HCT116 (cell line): ENCODE measurements at regions not wholly inside any gene's neighbourhood (a gene's known extent, or its start where the extent isn't known, plus 50 kb on each side); places are given as distances from the start of the nearest gene placed in this dataset.

Experiments
- ATAC-seq: fragments of 200-7000 bp; cut with Tn5 transposase; 2 replicates; pipeline ENCODE4 v1.9.1; 2020; ENCODE audit warnings: mild to moderate bottlenecking, moderate library complexity
- BruUV-seq: library from RNA; stranded (reverse); fragments of 400-500 nt; replicated peaks from 2 replicates; lab custom pipeline; 2021; lab: Mats Ljungman, UMichigan
- CTCF ChIA-PET: fragments of 300-600 bp; sonication (Branson Sonifier 250); formaldehyde crosslinking; loops from one replicate; lab custom pipeline; 2021; ENCODE audit warnings: antibody characterized with exemption; lab: Charles Lee
- POLR2A ChIA-PET: fragments of 300-600, 350-600 bp; sonication (Branson Sonifier 250); formaldehyde crosslinking; loops from one replicate; lab custom pipeline; 2021; ENCODE audit warnings: antibody characterized with exemption; lab: Charles Lee
- RAD21 ChIA-PET, 2 experiments: fragments of 300-600 bp; sonication (Branson Sonifier 250); formaldehyde crosslinking; loops; one replicate each; lab custom pipeline; 2023; ENCODE audit warnings: low total read pairs in 2 of 2; ENCODE audit not compliant: uncharacterized antibody in 2 of 2, unreplicated experiment in 2 of 2, low non-redundant PET in 1 of 2; lab: Charles Lee
- DNase-seq: peaks from one replicate; pipeline ENCODE4 v3.0.0-alpha.2; 2010; ENCODE audit warnings: low read depth, low spot score
- H2AFZ ChIP-seq: fragments of 200-600 bp; shearing (Covaris generic), sonication (generic); 2 replicates; pipeline ENCODE4 v1.6.1; 2017; ENCODE audit warnings: low read depth, mixed run types, mixed read lengths, antibody characterized with exemption, low read length; ENCODE audit not compliant: poor library complexity, severe bottlenecking
- H3K27ac ChIP-seq: 2 replicates; pipeline ENCODE4 v1.5.1; 2012; ENCODE audit warnings: low read depth, low read length
- H3K27me3 ChIP-seq: fragments of 200-600 bp; sonication (generic); 2 replicates; pipeline ENCODE4 v1.6.1; 2016; ENCODE audit warnings: mixed run types, low read length, mixed read lengths; ENCODE audit not compliant: insufficient read depth
- H3K36me3 ChIP-seq, 2 experiments: fragments of 200-500 bp in 1 of 2; fragments of 200-600 bp in 1 of 2; sonication (Bioruptor generic) in 1 of 2; sonication (generic) in 1 of 2; 2 replicates each; pipeline versions ENCODE4 v1.5.1 to v1.6.1; 2014 to 2016; ENCODE audit warnings: low read length in 2 of 2, inconsistent platforms in 1 of 2, mixed read lengths in 1 of 2, mixed run types in 1 of 2; ENCODE audit not compliant: insufficient read depth in 2 of 2, control insufficient read depth in 1 of 2
- H3K4me1 ChIP-seq, 2 experiments: fragments of 200-600 bp in 1 of 2; sonication (generic) in 1 of 2; 2 replicates each; pipeline versions ENCODE4 v1.5.1 to v1.6.1; 2012 to 2017; ENCODE audit warnings: low read length in 2 of 2, inconsistent platforms in 1 of 2, mild to moderate bottlenecking in 1 of 2, mixed read lengths in 1 of 2, mixed run types in 1 of 2, moderate library complexity in 1 of 2; ENCODE audit not compliant: insufficient read depth in 2 of 2, control insufficient read depth in 1 of 2
- H3K4me2 ChIP-seq: fragments of 200-600 bp; sonication (generic); 2 replicates; pipeline ENCODE4 v1.6.1; 2017; ENCODE audit warnings: mixed run types, low read length, mixed read lengths
- H3K4me3 ChIP-seq, 2 experiments: fragments of 200-600 bp in 1 of 2; sonication (generic) in 1 of 2; replicated peaks in 1 of 2; 2 replicates each; pipeline ENCODE4 v1.5.1; 2011 to 2016; ENCODE audit warnings: low read length in 2 of 2, control low read depth in 1 of 2, low read depth in 1 of 2, mild to moderate bottlenecking in 1 of 2, mixed read lengths in 1 of 2, mixed run types in 1 of 2
- H3K79me2 ChIP-seq: fragments of 200-600 bp; sonication (generic); 2 replicates; pipeline ENCODE4 v1.6.1; 2017; ENCODE audit warnings: mild to moderate bottlenecking, mixed run types, low read length, moderate library complexity, mixed read lengths; ENCODE audit not compliant: insufficient read depth
- H3K9ac ChIP-seq: fragments of 200-600 bp; sonication (generic); 2 replicates; pipeline ENCODE4 v1.6.1; 2016; ENCODE audit warnings: low read length, mixed read lengths
- H3K9me2 ChIP-seq: fragments of 200-600 bp; sonication (generic), shearing (Covaris generic); 2 replicates; pipeline ENCODE4 v1.6.1; 2017; ENCODE audit warnings: mixed run types, mild to moderate bottlenecking, moderate library complexity; ENCODE audit not compliant: insufficient read depth
- H3K9me3 ChIP-seq, 2 experiments: fragments of 200-500 bp in 1 of 2; fragments of 200-600 bp in 1 of 2; sonication (Bioruptor generic) in 1 of 2; sonication (generic) in 1 of 2; 2 replicates each; pipeline ENCODE4 v1.6.1; 2014 to 2017; ENCODE audit warnings: low read length in 2 of 2, mixed read lengths in 2 of 2, inconsistent platforms in 1 of 2, low read depth in 1 of 2, mild to moderate bottlenecking in 1 of 2, mixed run types in 1 of 2, moderate library complexity in 1 of 2; ENCODE audit not compliant: control insufficient read depth in 1 of 2, insufficient read depth in 1 of 2
- H4K20me1 ChIP-seq: fragments of 200-600 bp; sonication (generic), shearing (Covaris generic); 2 replicates; pipeline ENCODE4 v1.6.1; 2017; ENCODE audit warnings: mixed run types, mild to moderate bottlenecking, moderate library complexity; ENCODE audit not compliant: insufficient read depth
- CEBPB ChIP-seq: IDR thresholded peaks from 2 replicates; pipeline ENCODE4 v1.6.1; 2012; ENCODE audit warnings: low read depth
- ELF1 ChIP-seq: IDR thresholded peaks from 2 replicates; pipeline ENCODE4 v1.6.1; 2012; ENCODE audit warnings: low read depth, borderline replicate concordance
- FOSL1 ChIP-seq: IDR thresholded peaks from 2 replicates; pipeline ENCODE4 v1.6.1; 2012; ENCODE audit warnings: low read depth
- JUND ChIP-seq: IDR thresholded peaks from 2 replicates; pipeline ENCODE4 v1.6.1; 2012
- POLR2A ChIP-seq: IDR thresholded peaks from 2 replicates; pipeline ENCODE4 v1.7.0; 2011; ENCODE audit warnings: borderline replicate concordance; ENCODE audit not compliant: insufficient read depth, insufficient read length; ENCODE audit errors: extremely low read depth
- RAD21 ChIP-seq: IDR thresholded peaks from 2 replicates; pipeline ENCODE4 v1.6.1; 2012; ENCODE audit warnings: low read depth, mild to moderate bottlenecking
- REST ChIP-seq: IDR thresholded peaks from 2 replicates; pipeline ENCODE4 v1.6.1; 2012; ENCODE audit warnings: low read depth
- SIN3A ChIP-seq: IDR thresholded peaks from 2 replicates; pipeline ENCODE4 v1.6.1; 2012; ENCODE audit warnings: low read depth
- SP1 ChIP-seq: IDR thresholded peaks from 2 replicates; pipeline ENCODE4 v1.6.1; 2012; ENCODE audit warnings: low read depth
- TCF7L2 ChIP-seq: IDR thresholded peaks from 2 replicates; pipeline ENCODE4 v1.7.0; 2011; ENCODE audit warnings: borderline replicate concordance, inconsistent platforms; ENCODE audit not compliant: insufficient read depth, insufficient read length; ENCODE audit errors: extremely low read depth
- ZBTB33 ChIP-seq: IDR thresholded peaks from 2 replicates; pipeline ENCODE4 v1.6.1; 2011; ENCODE audit warnings: mild to moderate bottlenecking, low read length, moderate library complexity; ENCODE audit not compliant: insufficient replicate concordance; ENCODE audit errors: extremely low read depth
- ZNF274 ChIP-seq: fragments of 200-500 bp; sonication (Bioruptor generic); IDR thresholded peaks from 2 replicates; pipeline ENCODE4 v1.6.1; 2014; ENCODE audit warnings: mild to moderate bottlenecking, low read depth, low read length, inconsistent platforms
- intact Hi-C: fragments of 100-400 bp; cut with micrococcal nuclease; formaldehyde crosslinking; loops from 2 replicates; pipeline ENCODE4 v1.10.0; 2022
- TF ChIP-seq, protein P1 (sequence below): IDR thresholded peaks from 2 replicates; pipeline ENCODE4 v1.6.1; 2012
- TF ChIP-seq, protein P2 (sequence below): IDR thresholded peaks from 2 replicates; pipeline ENCODE4 v1.6.1; 2012
- TF ChIP-seq, protein P3 (sequence below), 3 experiments: fragments of 200-600 bp in 1 of 3; sonication (generic) in 1 of 3; IDR thresholded peaks in 2 of 3; conservative IDR thresholded peaks in 1 of 3; 2 replicates each; pipeline ENCODE4 v1.5.1; 2012 to 2017; ENCODE audit warnings: low read depth in 2 of 3, low read length in 2 of 3, antibody characterized with exemption in 1 of 3, borderline replicate concordance in 1 of 3, control low read depth in 1 of 3, mild to moderate bottlenecking in 1 of 3, mixed read lengths in 1 of 3, mixed run types in 1 of 3, moderate library complexity in 1 of 3; ENCODE audit not compliant: insufficient read depth in 1 of 3

GRCh38 chr20:23234311-23235078 is 116.1 kb upstream of the NXT1 start:
- no peaks in the 10 kb centered on the region for H4K20me1 ChIP-seq
- no TSS peak for BruUV-seq
- peaks cover 8% of the 10 kb centered on the region for H3K27me3 ChIP-seq
- no peaks in the 10 kb centered on the region for H3K79me2 ChIP-seq
- DNase-seq = no peak
- H3K9ac ChIP-seq = no peak overlapping the region
- no peak for ATAC-seq
- H2AFZ ChIP-seq = no peak overlapping the region
- CTCF ChIA-PET = interaction anchor here (1.1 to 2.1 kb wide), 8 partner anchors 8 to 543 kb away, joined by 3 to 18 read pairs (median 4); no protein-coding TSS in a partner anchor
- H3K27ac ChIP-seq = no peak overlapping the region
- POLR2A ChIA-PET = no interaction called here
- RAD21 ChIA-PET = interaction anchor here in 1 of 2 experiments (1.0 kb wide), 1 partner anchor 542 kb away, joined by 4 read pairs; no protein-coding TSS in a partner anchor
- intact Hi-C loops = loop anchor here (1.0 kb wide), 1 partner anchor 543 kb away; no protein-coding TSS in a partner anchor
- peaks cover 0 to 12% of the 10 kb centered on the region in 2 experiments; a peak in 2 of 4 replicates for H3K4me1 ChIP-seq
- H3K4me3 ChIP-seq = no peak overlapping the region
- H3K36me3 ChIP-seq = no peaks in the 10 kb centered on the region
- no peaks in the 10 kb centered on the region; a peak in 1 of 4 replicates for H3K9me3 ChIP-seq
- no peak overlapping the region for H3K4me2 ChIP-seq
- TF ChIP-seq ZBTB33 (no peak), FOSL1 (no peak), ZNF274 (no peak), POLR2A (no peak), SIN3A (no peak), CEBPB (no peak), RAD21 (no peak), JUND (no peak), SP1 (no peak), ELF1 (no peak), REST (no peak), TCF7L2 (no peak)
- TF ChIP-seq, protein P1, sequence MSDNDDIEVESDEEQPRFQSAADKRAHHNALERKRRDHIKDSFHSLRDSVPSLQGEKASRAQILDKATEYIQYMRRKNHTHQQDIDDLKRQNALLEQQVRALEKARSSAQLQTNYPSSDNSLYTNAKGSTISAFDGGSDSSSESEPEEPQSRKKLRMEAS = no peak
- TF ChIP-seq, protein P2, sequence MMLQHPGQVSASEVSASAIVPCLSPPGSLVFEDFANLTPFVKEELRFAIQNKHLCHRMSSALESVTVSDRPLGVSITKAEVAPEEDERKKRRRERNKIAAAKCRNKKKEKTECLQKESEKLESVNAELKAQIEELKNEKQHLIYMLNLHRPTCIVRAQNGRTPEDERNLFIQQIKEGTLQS = no peak
- TF ChIP-seq, protein P3, sequence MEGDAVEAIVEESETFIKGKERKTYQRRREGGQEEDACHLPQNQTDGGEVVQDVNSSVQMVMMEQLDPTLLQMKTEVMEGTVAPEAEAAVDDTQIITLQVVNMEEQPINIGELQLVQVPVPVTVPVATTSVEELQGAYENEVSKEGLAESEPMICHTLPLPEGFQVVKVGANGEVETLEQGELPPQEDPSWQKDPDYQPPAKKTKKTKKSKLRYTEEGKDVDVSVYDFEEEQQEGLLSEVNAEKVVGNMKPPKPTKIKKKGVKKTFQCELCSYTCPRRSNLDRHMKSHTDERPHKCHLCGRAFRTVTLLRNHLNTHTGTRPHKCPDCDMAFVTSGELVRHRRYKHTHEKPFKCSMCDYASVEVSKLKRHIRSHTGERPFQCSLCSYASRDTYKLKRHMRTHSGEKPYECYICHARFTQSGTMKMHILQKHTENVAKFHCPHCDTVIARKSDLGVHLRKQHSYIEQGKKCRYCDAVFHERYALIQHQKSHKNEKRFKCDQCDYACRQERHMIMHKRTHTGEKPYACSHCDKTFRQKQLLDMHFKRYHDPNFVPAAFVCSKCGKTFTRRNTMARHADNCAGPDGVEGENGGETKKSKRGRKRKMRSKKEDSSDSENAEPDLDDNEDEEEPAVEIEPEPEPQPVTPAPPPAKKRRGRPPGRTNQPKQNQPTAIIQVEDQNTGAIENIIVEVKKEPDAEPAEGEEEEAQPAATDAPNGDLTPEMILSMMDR (IDR thresholded peaks at IDR 0.05 in 2 of 3, conservative IDR thresholded peaks at IDR 0.05 in 1 of 3; ENCODE audit: borderline replicate concordance in 1 of 3, insufficient read depth in 1 of 3, low read depth in 2 of 3, low read length in 2 of 3) = no peak
- no peaks in the 10 kb centered on the region for H3K9me2 ChIP-seq
